ENCODE measurements at regions not wholly inside any gene's neighbourhood (a gene's known extent, or its start where the extent isn't known, plus 50 kb on each side); places are given as distances from the start of the nearest gene placed in this dataset.
"Not testable (repeated sequence)": the region's sequence is repeated elsewhere in the genome, so short reads cannot be mapped to it uniquely, and the experiment has no call there.

GRCh38 chr7:35853194-35853593 is 52.3 kb downstream of the SEPTIN7 start:
- DNase-seq, result not testable (repeated sequence)

GRCh38 chr7:35854311-35854710 is 53.5 kb downstream of the SEPTIN7 start:
- no peak for DNase-seq

- DNase-seq, result no peak
Observed at GRCh38 chr7:35856175-35856574, 55.3 kb downstream of the SEPTIN7 start.

- no peak for DNase-seq
Observed at GRCh38 chr7:35860664-35861063, 59.8 kb downstream of the SEPTIN7 start.

GRCh38 chr7:35865287-35865686 is 64.4 kb downstream of the SEPTIN7 start:
- DNase-seq, result no peak

DNA sequence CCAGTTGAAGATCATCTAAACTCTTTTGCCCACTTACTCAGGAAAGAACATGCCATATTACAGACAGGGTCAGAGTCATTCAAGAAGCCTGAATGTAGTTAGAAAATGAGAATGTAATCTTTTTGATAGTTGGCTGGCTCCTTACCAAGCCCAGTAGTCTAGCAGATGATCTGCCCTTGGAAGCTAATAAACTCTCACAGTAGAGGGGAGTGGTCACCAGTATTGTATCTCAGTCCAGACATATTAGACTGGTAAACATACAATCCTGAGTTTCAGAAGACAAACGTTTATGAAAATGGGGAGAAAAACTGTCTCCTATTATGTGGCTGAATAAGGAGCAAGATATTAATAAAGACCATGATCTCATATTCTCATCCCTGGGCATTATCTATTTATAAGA is 65.3 kb downstream of the SEPTIN7 start:
- no peak for DNase-seq

DNA sequence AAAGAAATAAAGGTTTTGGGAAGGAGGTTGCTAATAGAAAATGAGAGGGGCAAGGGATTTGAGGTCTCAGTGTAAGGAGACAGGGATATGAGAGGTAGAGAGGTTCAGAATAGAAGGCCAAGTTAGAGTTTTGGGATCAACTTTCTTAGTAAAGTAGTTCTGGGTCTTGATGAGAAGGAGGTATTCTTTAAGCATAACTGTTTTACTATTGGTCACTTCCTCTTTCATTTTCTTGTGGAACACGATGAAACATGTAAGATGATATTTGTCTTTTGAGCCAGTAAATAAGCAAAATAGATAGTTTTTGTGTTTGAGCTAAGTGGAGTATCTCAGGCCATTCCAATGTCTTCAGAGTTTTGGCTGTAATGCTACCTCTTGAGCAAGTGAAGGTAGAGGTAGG is 68.3 kb downstream of the SEPTIN7 start:
- DNase-seq, result not testable (repeated sequence)

GRCh38 chr7:35869810-35870209 is 69.0 kb downstream of the SEPTIN7 start:
- no peak for DNase-seq

- DNase-seq, result no peak
Observed at GRCh38 chr7:35871856-35872255, 71.0 kb downstream of the SEPTIN7 start.

- no peak for DNase-seq
Observed at GRCh38 chr7:35874886-35875285, 74.0 kb downstream of the SEPTIN7 start.

DNA sequence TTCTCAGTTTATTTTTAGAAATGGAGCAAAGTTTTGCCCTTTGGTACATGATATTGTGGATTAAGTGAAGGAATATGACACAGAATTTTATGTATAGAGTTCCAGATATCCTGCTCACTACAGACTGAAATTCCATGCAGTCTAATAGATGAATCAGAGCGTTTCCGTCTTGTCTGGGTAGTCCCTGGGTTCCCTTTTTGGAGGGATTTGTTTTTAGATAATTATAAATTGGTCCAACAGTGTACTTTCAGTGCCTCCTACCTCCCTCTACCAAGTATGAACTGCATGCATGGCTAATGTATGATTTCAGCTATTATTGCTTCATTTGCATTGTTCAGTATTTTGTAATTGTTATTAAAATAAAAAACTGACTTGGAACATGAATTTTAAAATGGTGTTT is 74.4 kb downstream of the SEPTIN7 start:
- DNase-seq, result no peak

DNA sequence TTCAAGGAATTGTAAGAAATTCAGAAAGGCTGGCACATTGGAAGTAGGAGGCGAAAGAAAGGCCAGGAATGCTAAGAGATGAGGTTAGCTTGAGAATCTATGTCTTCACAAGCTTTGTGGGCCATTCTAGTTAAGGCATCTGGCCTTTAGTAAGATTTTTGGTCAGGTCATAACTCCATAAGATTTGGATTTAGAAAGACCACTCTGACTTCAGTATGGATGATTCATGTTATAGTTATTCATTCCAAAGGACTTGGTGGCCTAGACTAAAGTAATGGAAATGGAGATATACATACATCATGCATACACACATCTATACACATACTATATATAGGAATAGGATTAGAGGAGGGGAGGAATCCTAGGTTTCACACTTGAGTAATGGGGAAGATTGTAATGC is 77.5 kb downstream of the SEPTIN7 start:
- DNase-seq, result no peak

- DNase-seq, result not testable (repeated sequence)
Observed at GRCh38 chr7:35887430-35887829, 86.6 kb downstream of the SEPTIN7 start.

- no peak for DNase-seq
Observed at GRCh38 chr7:35889001-35889400, 88.1 kb downstream of the SEPTIN7 start.

- no peak for DNase-seq
Observed at GRCh38 chr7:35889870-35890269, 89.0 kb downstream of the SEPTIN7 start.

- no peak for DNase-seq
Observed at GRCh38 chr7:35891004-35891830, 90.4 kb downstream of the SEPTIN7 start.

DNA sequence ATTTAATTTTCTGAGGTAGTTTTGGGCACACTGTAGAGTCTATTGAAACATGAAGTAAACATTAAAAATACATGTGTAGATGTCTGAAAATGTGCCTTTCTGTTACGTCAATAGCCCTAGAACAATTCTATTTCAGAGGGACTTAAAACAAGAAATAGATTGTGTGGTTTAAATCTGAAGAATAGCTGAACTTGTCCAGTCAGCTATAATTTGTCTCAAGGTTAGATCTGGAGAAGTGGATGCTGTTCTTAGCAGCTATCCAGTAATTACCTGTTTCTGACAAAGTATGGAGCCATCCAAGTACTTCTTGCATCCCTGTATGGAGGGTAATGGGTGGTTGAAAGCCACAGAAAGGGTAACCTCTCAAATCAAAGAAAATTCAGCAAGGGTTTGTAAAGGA is 92.8 kb downstream of the SEPTIN7 start:
- no peak for DNase-seq

- no peak for DNase-seq
Observed at GRCh38 chr7:35894721-35895120, 93.9 kb downstream of the SEPTIN7 start.

DNA sequence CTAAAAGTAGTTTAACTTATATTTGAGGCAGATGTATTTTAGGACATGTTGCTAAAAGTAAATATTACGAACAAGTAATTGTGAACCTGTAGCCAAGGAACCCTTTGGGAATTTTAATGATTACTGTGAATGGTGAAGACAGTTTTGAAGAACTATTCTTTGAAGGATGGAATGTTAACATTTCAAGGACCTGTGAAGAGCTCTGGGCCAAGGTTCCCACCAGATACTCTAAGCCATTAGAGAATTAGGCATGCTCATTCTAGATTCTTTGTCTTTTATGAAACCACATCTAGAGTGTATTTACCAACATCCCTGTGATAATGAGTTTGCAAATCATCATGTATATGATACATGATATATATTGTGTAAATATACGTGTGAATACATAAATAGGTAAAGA is 99.8 kb downstream of the SEPTIN7 start:
- no peak for DNase-seq

GRCh38 chr7:35905555-35905954 is 104.7 kb downstream of the SEPTIN7 start:
- no peak for DNase-seq

DNA sequence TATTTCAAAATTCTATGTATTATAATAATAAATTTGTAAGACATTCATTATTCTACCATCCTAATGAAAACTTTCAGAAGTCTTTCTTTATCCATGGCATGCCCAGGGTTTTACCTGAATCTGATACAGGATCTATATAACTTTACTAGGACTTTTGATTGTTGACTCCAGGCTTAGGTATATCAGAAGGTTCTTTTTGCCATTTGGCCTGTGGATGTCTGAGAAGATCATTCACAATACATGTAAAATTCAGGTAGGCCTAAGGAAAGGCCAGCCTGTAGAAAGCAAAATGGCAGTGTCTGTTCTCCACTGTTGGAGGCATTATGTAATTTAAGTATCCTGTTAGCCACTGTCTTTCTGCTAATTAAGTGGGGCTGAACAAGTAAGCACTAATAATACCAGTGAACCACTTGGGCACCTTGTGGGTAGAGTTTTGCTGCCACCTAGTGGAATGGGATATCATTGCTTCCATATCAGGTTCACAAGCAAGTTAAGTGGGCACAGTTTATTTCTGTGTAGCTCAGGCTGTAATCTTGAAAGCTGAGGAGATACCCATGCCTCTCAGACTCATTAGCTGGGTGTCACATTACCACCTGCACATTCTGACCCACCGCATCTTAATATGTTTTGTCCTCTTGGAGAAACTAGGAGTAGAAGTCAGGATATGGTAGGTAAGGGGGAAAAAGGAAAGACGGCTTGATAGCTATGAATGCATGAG is 105.5 kb downstream of the SEPTIN7 start:
- DNase-seq, result peak; percentile 55

DNA sequence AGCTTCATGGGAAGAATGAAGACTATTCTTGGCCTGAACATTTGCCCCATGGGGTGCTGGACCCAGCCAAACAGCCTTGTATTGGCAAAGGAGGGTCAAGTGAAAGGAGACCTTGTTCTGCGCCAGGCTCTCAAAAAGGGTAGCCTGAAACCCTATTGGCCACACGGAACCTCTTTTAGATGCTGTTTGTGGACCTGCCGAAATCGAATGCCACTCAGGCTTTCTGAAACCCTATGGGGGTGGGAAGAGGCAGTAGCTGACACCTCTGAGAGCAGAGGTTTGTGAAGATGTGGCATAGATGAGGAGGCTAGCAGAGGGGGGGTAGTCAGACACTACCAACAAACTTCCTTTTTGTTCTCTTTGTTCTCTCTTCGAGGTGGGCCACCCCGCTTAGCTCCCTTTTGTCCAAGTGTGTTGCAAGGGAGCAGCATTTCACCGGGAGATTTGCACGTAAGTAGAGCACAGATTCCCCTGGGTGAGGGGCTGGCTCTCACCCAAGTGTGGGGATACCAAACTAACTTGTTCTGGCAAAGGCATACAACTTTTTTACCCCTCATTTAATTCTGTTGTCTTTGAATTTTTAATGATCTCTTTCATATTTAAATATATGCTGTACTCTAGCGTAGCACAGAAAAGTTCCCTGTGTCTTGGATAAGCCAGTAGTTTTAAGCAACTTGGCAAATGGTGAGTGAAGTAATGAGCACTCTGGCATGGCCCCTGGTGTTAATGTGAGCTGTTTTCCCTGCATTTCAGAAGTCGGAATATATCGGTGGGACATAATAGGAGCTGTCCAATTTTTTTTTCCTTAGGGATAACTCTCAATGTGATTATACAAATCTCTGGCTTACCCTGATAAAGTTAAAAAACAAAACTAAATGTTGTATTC is 107.7 kb downstream of the SEPTIN7 start:
- DNase-seq, result no peak

GRCh38 chr7:35909870-35910357 is 109.1 kb downstream of the SEPTIN7 start:
- DNase-seq, result no peak
